Body of pancreas (tissue), 4 donors: ENCODE measurements at regions not wholly inside any gene's neighbourhood (a gene's known extent, or its start where the extent isn't known, plus 50 kb on each side); places are given as distances from the start of the nearest gene placed in this dataset.

Source experiments
- ATAC-seq: fragments of 150-250 bp; one replicate; pipeline ENCODE4 v1.9.1; 2016
- DNase-seq, 4 donors: peaks; one replicate each; pipeline ENCODE4 v3.0.0-alpha.2; 2019
- H3K27ac ChIP-seq, 4 donors: fragments of 200-600 bp; sonication (generic); 1 replicate in 3 of 4; 2 replicates in 1 of 4; pipeline versions ENCODE4 v1.5.1 to v1.6.1; 2016 to 2019; ENCODE audit warnings: mild to moderate bottlenecking in 1 of 4, mixed read lengths in 1 of 4, moderate library complexity in 1 of 4
- H3K27me3 ChIP-seq, 2 donors: fragments of 200-600 bp; sonication (generic); one replicate each; pipeline ENCODE4 v1.6.0; 2016; ENCODE audit warnings: mild to moderate bottlenecking in 1 of 2
- H3K36me3 ChIP-seq, 2 donors: fragments of 200-600 bp; sonication (generic); replicated peaks in 1 of 2; 2 replicates each; pipeline ENCODE4 v1.5.1; 2016; ENCODE audit warnings: low read depth in 2 of 2; ENCODE audit not compliant: insufficient read depth in 1 of 2
- H3K4me1 ChIP-seq: fragments of 200-600 bp; sonication (generic); one replicate; pipeline ENCODE4 v1.6.0; 2016
- H3K4me3 ChIP-seq, 2 donors: fragments of 200-600 bp; sonication (generic); 1 replicate in 1 of 2; 2 replicates in 1 of 2; pipeline ENCODE4 v1.5.1; 2016 to 2019
- H3K9me3 ChIP-seq, 3 donors: fragments of 200-600 bp; sonication (generic); 1 replicate in 2 of 3; 2 replicates in 1 of 3; pipeline ENCODE4 v1.5.1; 2016
- CTCF ChIP-seq, 7 experiments: fragments of 450-650 bp in 4 of 7; fragments of 200-600 bp in 3 of 7; sonication (generic) in 3 of 7; IDR thresholded peaks; one replicate each; pipeline ENCODE4 v1.5.1; 2016 to 2019; ENCODE audit warnings: antibody characterized with exemption in 7 of 7
- POLR2A ChIP-seq, 3 donors: fragments of 450-650 bp; IDR thresholded peaks; one replicate each; pipeline ENCODE4 v1.6.1; 2016; ENCODE audit warnings: antibody characterized with exemption in 3 of 3, mild to moderate bottlenecking in 2 of 3
- WGBS, 2 donors: methylation state at CpG; one replicate each; pipeline ENCODE4 v1.1.5; 2017; 5-methylcytosine and 5-hydroxymethylcytosine counted together
- intact Hi-C: fragments of 100-400 bp; cut with DNase I; formaldehyde crosslinking; loops from one replicate; pipeline ENCODE4 v1.15.1; 2023

GRCh38 chr14:23861666-23862065, 91.9 kb upstream of the DHRS4 start:
- Histone ChIP-seq H3K4me1 (peaks cover 16% of the 10 kb centered on the region), H3K27ac (peak overlapping the region in 1 of 4 donors; percentile 4), H3K27me3 (no peaks in the 10 kb centered on the region), H3K4me3 (no peak overlapping the region), H3K36me3 (no peaks in the 10 kb centered on the region), H3K9me3 (no peaks in the 10 kb centered on the region)
- intact Hi-C loops = no loop called here
- ATAC-seq = peak; percentile 85
- DNase-seq = peak; percentile 79 to 87 (median 80)
- WGBS, 2 donors = 4 to 9% methylated on average over 2 of the region's 2 CpGs
- TF ChIP-seq POLR2A (IDR thresholded peaks at IDR 0.05) (no peak), CTCF (IDR thresholded peaks at IDR 0.05) (no peak)

GRCh38 chr14:23862513-23862912, 91.1 kb upstream of the DHRS4 start:
- no peak for ATAC-seq
- Histone ChIP-seq H3K9me3 (no peaks in the 10 kb centered on the region), H3K27me3 (no peaks in the 10 kb centered on the region), H3K27ac (no peak overlapping the region), H3K4me1 (peaks cover 16% of the 10 kb centered on the region), H3K4me3 (no peak overlapping the region), H3K36me3 (no peaks in the 10 kb centered on the region)
- TF ChIP-seq CTCF (IDR thresholded peaks at IDR 0.05) (no peak), POLR2A (IDR thresholded peaks at IDR 0.05) (no peak)
- WGBS, 2 donors = 76 to 80% methylated on average over 2 of the region's 2 CpGs
- DNase-seq = no peak
- intact Hi-C loops = no loop called here

- no peak overlapping the region for H3K27ac ChIP-seq
- DNase-seq = no peak
These were observed 89.7 kb upstream of the DHRS4 start for GRCh38 chr14:23863836-23864235.

GRCh38 chr14:23864259-23864658, 89.3 kb upstream of the DHRS4 start:
- TF ChIP-seq POLR2A (IDR thresholded peaks at IDR 0.05) (no peak), CTCF (IDR thresholded peaks at IDR 0.05) (no peak)
- no peak overlapping the region for H3K4me3 ChIP-seq
- no peak for ATAC-seq
- no peak for DNase-seq
- no peak overlapping the region for H3K27ac ChIP-seq
- intact Hi-C loops = no loop called here
- 95 to 100% methylated on average over 2 of the region's 2 CpGs for WGBS, 2 donors
- no peaks in the 10 kb centered on the region for H3K27me3 ChIP-seq
- no peaks in the 10 kb centered on the region for H3K36me3 ChIP-seq
- no peaks in the 10 kb centered on the region for H3K9me3 ChIP-seq
- peaks cover 16% of the 10 kb centered on the region for H3K4me1 ChIP-seq

More at GRCh38 chr14:23863836-23864235, 89.7 kb upstream of the DHRS4 start:
- TF ChIP-seq CTCF (IDR thresholded peaks at IDR 0.05) (no peak), POLR2A (IDR thresholded peaks at IDR 0.05) (no peak)
- Histone ChIP-seq H3K4me3 (no peak overlapping the region), H3K4me1 (peaks cover 16% of the 10 kb centered on the region), H3K27me3 (no peaks in the 10 kb centered on the region), H3K9me3 (no peaks in the 10 kb centered on the region), H3K36me3 (no peaks in the 10 kb centered on the region)
- intact Hi-C loops = no loop called here
- no peak for ATAC-seq
- WGBS, 2 donors = 100% methylated on average over 1 of the region's 1 CpG

GRCh38 chr14:23864861-23865260, 88.7 kb upstream of the DHRS4 start:
- no peaks in the 10 kb centered on the region for H3K27me3 ChIP-seq
- DNase-seq (no peak), ATAC-seq (no peak)
- H3K4me1 ChIP-seq = peaks cover 16% of the 10 kb centered on the region
- no peak overlapping the region for H3K4me3 ChIP-seq
- WGBS, 2 donors = 37 to 61% methylated on average over 3 of the region's 3 CpGs
- no peaks in the 10 kb centered on the region for H3K36me3 ChIP-seq
- no peak overlapping the region for H3K27ac ChIP-seq
- H3K9me3 ChIP-seq = no peaks in the 10 kb centered on the region
- intact Hi-C loops = no loop called here
- TF ChIP-seq POLR2A (IDR thresholded peaks at IDR 0.05) (no peak), CTCF (IDR thresholded peaks at IDR 0.05) (no peak)
